HG02981 (cell line): ENCODE measurements at regions not wholly inside any gene's neighbourhood (a gene's known extent, or its start where the extent isn't known, plus 50 kb on each side); places are given as distances from the start of the nearest gene placed in this dataset.

Experiments
- ATAC-seq: cut with Tn5 transposase; IDR thresholded peaks from one replicate; pipeline ENCODE4 v1.9.1; 2021; ENCODE audit warnings: mild to moderate bottlenecking, moderate library complexity; ENCODE audit not compliant: unreplicated experiment

DNA sequence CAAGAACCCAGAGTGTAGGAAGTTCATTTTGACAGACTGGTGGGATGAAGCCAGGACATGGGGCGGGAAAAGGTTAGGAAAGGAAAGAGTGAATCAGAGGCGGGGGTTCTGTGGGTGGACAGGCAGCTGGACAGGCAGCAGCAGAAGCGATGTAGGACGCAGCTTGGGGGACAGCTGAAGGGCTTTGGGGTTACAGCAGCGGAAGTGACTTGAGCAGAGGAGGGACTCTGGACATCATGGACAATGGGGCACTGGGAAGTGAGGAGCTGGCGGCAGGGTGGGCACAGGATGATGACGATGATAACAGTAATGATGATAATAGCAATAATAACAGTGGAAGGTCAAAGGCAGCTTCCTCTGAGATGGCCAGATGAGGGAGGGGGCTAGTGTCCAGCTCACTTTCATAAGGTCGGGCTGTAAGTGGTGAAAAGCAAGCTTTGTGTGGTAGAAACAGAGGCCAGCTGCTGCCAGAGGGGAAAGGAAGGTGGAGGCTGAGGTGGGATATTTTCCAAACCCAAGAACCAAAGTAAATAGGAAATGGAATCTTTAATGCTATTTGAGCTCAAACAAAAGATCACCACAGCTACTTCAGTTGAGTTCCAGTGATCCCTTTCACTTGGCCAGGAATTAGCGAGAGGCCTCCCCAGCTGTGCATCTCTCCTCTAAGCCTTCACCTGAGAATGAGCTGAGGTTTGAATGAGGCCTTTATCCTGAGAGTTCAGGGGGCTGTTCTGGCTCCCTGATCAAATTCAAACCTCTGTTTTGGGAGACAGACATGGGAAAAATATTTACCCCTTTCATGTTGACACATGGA lies 433.5 kb downstream of the DHX35 start:
- no peak for ATAC-seq

DNA sequence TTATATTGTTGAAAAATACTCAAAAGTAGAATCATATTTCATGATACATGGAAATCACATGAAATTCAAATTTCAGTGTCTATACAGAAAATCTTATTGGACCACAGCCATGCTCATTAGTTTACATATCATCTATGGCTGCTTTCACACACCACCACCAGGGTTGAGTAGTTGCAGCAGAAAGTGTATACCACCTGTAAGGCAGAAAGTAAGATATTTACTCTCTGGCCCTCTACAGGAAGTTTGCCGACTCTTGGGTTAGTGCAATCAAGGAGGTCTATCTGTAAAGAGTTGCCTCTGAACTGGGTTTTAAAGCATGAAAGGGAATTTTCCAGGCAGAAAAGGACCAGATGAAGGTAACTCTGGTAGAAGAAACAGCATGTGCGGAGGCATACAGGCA lies 432.3 kb downstream of the DHX35 start:
- ATAC-seq: no peak

DNA sequence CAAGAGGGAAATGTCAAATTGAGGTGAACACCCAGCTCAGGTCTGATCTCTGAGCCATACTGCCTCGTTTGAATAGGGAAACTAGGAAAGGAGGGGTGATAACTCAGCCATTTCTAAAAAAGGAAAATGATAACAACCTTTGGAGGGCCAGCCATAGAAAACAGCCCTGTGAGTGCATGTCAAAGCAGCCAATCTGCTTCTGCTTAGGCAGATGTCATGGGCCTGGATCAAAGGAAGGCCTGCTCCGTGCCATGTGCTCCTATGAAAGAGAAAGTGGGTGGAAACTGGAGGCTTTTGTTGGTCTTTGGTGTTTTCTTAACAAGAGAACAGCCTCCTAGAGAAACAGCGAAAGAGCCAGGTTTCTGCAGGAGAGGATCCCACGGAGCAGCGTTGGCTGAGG lies 428.0 kb downstream of the DHX35 start:
- no peak for ATAC-seq

DNA sequence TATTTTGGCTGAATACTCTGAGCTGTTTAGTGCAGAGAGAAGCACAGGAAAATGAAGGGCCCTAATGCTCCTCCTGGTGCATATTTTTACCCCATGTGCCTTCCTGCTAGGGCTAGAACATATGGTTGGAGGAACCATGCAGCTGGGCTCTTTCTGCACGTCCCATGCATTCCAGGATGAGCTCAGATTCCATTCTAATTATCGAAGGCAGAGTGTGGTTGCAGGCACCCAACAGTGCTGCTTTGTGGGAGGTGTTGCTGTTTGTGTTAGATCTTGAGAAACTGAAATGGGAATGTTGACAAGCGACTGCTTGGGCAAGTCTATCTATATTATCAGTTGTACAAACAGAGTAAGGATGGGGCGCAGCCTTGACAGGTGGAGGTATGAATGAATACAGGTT lies 419.5 kb downstream of the DHX35 start:
- ATAC-seq: no peak

DNA sequence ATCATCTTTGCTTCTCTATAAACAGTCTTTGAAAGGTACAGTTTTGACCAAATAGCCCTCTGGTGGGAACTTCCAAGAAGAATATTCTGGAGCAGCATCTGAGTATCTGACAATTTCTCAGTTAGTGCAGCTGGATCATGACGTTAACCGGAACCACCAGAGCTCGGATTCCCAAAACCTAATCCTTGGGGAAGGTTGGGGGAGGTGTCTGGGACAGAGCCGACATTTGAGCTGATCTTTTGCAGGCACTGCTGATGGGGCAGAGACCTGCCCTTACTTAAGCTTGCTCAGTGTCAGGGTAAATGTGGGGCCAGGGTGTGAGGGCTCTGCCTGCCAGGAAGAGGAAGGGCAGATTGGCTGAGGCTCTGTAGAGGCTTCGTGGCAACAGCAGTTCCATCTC lies 416.6 kb downstream of the DHX35 start:
- ATAC-seq: no peak

DNA sequence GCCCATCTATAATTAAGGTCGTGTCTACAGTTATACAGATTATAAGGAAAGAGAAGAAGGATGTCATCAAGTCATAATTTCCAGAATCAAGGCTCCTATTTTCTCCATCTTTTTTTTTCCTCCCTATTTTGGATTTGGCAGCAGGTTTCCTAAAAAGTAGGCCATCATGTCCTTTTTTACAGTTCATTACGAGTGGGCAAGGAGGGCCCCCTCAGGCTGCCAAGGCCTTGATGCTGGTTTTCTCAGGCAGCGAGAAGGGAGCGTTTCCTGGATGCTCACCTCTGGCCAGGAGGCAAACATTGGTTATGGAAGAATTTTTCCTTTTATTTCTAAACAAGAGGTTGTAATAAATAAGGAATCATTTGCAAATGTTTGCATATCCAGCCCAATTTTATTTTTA lies 414.6 kb downstream of the DHX35 start:
- ATAC-seq: no peak

DNA sequence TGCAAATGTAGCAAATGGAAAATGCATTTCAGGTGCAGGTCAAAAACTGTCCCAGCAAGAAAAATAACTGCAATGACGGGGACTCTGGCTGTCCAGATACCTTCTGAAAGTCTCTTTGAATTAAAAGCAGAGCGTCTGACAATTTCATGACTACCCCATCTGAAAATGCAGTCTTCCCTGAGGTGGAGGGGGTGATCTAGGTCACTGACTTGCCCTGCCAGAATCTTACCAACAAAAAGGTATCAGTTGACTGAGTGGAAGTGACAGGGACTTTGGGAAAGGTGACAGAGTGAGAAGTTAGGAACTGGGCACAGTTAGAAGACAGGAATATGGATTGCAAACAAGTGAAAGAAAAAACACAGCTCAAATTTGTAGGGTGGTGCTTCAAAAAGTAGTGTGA lies 402.2 kb downstream of the DHX35 start:
- ATAC-seq: no peak

DNA sequence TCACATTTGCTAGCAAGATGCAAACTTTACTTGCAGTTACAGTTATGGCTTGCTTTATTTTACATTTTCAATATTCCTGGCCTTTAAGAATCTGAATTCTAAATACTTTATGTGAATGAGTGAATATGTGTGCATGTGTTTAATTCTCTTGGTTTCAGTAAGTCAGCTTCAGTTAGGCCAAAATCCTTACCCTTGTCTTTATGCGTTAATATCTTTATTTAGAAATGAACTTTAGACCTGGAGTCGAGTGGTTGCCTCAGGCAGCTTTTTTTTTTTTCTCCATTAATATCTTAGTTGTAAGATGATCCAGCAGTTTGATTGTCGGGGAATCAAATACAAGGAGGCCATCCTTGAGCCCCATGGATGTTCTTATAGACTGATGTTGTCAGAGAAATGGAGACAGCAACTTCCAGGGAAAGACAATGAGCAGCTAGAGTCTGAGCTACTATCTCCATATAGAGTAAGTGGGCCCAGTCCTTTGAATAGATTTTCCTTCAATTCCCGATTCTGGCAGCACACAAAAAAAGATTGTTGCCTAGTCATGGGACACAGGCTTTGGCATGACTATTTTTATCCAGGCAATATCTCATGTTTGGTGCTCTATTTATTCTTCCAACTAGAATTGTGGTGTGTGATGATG lies 398.0 kb downstream of the DHX35 start:
- ATAC-seq: no peak

DNA sequence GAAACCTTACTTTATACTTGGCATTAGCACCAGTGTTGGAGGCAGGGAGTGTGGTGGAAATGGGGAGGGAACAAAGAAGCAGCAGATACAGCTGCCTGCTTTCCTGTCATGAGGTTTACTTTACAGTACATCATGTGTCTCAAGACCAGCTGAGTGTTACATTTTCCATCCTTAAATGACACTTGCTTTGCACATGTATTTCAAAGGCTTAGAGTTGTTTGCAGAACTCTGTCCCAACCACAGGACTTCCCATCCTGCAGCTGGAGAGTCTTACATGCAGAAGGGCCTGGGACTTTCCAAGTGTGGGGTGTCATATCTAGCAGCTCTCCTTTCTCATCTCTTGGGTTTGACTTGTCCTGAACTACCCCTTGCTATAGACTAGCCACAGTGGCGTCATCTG lies 395.9 kb downstream of the DHX35 start:
- no peak for ATAC-seq

DNA sequence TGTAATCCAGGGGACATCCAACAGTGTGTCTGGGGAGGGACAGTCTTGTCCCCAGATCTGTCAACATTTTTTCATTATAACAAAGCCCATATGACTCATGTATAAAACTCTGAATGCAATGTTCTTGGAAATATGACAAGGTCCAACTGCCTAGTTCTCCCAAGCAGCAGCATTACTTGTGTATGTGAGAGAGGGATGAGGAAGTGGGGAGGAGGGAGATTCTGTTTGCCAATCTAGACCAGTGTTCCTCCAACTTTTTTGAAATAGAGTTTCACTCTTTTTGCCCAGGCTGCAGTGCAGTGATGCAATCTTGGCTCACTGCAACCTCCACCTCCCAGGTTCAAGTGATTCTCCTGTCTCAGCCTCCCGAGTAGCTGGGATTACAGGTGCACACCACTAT lies 394.8 kb downstream of the DHX35 start:
- no peak for ATAC-seq

DNA sequence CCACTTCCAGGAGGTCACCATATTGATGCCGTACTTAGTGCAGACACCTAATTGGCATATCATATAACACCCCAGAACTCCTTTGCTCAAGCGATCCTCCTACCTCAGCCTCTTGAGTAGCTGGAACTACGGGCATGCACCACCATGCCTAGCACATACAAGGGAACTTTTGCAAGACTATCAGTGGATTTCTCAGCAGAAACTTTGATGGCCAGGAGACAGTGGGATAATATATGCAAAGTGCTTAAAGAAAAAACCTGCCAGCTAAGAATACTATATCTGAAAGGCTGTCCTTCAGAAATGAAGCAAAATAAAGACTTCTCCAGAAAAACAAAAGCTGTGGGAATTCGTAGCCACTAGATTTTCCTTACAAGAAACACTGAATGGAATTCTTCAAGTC lies 387.1 kb downstream of the DHX35 start:
- ATAC-seq: no peak

DNA sequence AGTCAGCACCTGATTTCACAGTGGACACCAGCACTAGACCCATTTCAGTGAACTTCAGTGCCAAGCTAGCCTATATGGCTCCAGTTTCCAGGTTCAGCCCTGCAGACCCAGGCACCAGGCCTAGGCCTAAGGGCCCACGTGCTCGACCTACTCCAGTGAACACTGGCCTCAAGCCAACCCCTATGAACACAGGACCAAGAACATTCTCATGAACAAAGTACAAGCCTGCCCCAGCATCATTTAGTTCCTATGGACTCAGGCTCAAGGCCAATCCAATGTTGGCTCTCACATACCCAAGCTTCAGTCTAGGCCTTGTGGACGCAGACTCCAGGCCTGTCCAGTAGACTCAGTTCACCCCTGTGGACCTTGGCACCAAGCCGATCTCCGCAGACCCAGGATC lies 385.5 kb downstream of the DHX35 start:
- ATAC-seq: no peak

DNA sequence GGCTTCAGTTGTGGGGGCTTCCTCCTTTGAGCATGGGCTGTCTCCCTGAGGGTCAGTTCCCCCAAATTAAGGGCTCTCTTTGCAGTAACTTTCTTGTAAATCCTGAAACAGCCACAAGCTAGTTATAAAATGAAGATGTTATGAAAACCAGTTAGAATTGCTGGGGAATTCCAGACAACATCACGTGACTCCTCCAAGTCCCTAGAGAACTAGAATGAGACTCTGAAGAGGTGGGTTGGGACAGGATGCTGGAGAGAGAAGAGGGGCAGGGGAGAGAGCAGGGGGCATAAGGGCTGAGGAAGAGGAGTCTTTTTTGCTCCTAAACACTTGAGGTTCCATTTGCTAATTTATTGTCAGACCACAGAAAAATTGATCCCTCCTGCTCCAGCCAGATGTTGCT lies 380.3 kb downstream of the DHX35 start:
- no peak for ATAC-seq

DNA sequence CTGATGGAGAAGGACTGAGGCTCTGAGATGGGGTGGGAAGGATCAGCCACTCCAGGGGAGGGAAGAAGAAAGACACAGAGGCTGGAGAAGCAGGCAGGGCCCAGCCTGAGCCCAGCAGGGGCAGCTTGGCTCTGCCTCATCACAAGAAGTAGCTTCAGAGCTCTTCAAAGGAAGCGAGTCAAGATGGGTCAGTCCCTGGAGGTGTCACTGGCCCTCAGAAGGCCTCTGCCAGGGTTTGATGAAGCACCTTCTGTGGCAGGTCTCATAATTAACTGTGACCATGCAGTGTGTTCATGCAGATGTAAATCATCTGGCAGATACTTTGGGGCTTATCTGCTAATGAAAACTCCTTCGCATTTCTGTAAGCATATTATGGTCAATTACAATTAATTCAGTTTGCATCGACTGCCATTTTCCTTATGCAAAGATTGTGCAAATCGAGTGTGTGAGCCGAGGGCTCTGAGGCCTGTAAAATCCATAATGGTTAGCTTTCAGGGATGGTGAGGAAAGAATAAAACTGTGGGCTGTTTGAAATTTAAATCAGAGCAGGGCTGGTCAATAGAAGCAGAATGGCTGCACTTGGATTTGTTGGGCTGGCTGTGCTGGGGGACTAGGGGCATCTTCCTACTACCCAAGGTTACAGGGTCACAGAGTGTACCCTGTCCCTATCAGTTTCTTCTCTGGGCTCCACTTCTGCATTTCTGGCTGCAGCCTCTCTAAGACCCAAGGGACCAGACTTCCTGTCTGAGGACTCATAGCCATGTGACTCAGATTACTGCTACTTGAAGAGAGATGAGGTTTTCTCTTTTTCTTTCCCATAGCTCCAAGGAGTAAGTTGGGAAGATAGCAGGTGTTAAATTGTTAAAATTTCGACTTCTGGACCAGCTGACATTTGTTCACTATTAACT lies 376.6 kb downstream of the DHX35 start:
- ATAC-seq: peak; percentile 97

DNA sequence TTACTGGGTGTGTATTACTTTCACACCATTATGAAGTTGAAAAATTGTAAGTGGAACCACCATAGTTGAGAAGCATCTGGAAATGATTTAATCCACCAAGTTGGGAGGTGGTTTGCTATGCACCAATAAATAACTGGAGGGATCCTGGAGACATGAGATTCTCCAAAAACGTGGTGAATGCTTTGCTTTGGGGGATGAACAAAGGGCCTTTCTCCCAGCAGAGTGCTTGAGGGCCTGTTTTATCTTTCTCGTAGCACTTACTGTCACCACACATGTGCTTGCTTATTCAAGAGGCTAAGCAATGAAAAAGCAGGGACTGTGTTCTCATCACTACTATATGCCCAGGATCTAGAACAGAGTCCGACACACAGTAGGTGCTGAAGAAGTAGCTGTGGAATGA lies 371.1 kb downstream of the DHX35 start:
- ATAC-seq: no peak

DNA sequence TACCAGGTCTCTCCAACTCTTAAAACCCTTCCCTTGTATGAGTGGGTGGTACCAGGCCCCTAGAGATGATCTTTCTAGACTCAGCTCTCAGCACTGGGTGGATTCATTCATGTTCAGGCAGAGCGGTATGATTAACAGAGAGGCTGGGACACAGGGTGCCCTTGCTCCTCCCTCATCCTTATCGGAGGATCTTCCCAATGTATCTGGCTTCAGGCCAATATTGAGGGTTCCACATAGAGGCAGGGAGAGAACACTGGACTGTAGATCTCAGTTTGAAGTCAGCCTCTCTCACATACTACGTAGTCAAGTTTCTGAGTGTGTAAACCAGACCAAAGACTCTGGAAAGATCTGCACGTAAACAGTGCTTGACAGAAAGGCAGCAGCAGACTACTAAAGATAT lies 366.2 kb downstream of the DHX35 start:
- no peak for ATAC-seq

DNA sequence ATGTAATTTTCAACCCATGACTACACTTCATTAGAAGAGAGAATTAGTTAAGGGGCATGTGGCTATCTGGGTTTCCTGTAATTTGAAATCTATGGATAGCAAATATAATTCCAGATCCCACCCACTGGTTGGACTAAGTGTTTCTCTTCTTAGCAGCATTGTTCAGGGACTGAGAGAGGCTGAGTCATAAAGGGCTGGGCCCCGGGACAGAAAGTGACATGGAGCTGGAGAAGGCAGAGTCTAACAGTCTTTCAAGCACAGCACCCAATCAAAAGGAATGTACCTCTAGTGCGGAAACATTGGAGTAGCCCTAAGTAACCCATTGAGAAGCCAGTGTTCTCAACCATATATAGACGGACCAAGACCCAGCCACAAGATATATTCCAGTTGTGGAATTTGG lies 363.9 kb downstream of the DHX35 start:
- no peak for ATAC-seq

DNA sequence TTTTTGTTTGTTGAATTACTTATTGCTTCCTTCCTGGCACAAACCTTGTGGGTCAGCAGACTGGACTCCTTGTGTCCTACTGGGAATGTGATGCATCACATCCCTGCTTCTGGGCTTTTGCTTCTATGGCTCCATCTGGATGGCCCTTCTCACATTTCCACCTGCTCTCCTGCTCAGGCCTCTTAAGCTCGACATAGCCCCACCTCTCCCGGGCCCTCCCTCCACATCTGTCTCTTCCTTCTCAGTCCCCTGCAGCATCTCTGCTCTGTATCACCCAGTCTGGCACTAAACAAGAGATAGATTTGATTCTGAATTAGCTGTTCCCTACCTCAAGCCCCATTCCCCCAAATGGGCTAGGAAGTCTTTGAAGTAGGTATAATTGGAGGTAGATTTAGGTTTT lies 356.8 kb downstream of the DHX35 start:
- no peak for ATAC-seq

DNA sequence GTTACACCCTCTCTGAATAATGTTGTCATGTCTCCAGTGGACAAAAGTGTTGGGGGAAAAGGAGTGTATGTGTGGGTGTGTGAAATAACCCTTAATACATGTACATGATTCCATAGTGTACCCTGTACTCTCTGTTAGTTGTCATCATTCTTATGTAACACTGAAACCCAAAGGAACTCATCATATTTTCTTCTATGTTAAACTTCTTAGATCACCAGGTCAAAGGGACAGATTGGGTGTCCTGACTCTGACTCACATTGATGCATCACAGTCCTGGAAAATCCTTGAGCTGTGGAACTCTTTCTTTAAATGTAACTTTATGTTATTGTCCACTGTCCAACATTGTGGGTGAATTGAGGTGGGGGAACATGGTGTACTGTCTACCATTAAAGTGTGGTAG lies 350.5 kb downstream of the DHX35 start:
- ATAC-seq: no peak

DNA sequence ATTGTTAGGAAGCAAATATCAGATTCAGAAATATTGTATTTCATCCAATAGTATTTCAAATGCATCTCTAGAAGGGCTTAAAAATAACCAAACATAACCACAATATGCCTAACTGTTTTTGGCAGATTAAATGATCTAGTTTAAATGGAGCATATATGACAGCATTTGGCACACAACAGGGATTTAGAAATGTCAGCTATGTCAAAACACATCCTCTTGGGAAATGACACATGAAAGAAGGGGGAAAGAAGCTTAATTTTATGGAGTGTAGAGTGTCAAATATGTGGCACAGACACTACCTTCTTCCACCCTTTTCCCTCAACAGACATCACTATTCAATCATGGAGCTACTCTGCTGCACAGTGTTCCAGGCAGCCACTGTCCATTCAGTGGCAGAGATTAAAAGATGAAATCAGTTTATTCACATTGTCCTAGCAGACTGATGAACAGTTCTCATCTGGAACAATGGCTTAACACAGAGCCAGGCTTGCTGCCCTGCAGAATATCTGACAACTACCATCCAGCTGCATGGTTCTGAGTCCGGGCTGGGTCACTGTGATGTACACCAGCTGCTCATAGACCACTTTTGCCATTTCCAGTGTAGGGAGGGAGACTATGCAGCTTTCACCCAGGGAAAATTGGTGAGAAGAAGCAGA lies 349.8 kb downstream of the DHX35 start:
- no peak for ATAC-seq

DNA sequence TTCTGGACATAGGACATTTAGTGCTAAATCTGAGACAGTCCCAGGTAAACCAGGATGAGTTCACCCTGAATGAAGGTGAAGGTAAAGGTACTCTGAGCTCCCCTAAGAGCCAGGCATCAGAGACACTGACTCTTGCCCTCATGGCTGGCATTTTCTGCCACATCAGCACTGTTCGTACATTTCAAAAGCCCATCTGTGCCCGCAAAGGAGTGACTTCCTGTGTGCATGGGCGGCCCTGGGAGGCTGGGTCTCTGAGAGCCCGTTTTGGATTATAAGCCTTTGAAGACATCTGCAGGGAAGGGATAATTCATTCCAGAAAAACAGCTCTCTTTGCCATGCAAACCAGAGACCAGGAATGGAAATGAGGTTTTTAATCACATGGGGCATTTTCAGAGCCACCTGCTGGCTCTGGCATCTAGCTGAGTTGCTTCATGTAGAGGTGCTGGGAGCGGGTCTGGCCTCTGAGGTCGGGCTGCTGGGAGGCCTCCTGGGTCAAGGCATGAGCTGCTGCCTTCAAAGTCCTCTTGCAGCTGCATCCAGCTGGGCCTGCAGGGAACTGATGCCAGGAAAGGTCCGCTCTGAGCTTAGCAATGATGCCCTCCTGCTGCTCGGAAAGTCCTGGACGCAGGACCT lies 348.3 kb downstream of the DHX35 start:
- ATAC-seq: no peak
